Upper lobe of left lung (tissue), 4 donors: ENCODE measurements at regions not wholly inside any gene's neighbourhood (a gene's known extent, or its start where the extent isn't known, plus 50 kb on each side); places are given as distances from the start of the nearest gene placed in this dataset.

ENCODE experiments used
- CTCF ChIP-seq, 6 experiments: fragments of 450-650 bp in 4 of 6; fragments of 200-600 bp in 2 of 6; sonication (generic) in 2 of 6; IDR thresholded peaks; one replicate each; pipeline ENCODE4 v1.5.1; 2016 to 2019; ENCODE audit warnings: antibody characterized with exemption in 6 of 6
- EP300 ChIP-seq, 4 donors: sonication (generic); formaldehyde crosslinking; IDR thresholded peaks; one replicate each; pipeline ENCODE4 v1.5.1; 2017; ENCODE audit warnings: antibody characterized with exemption in 4 of 4, control low read depth in 2 of 4
- POLR2AphosphoS5 ChIP-seq, 2 donors: sonication (generic); formaldehyde crosslinking; IDR thresholded peaks; one replicate each; pipeline ENCODE4 v1.5.1; 2017; ENCODE audit warnings: antibody characterized with exemption in 2 of 2

GRCh38 chr17:33940769-33941370, 314.2 kb upstream of the CCL2 start:
- TF ChIP-seq EP300 (IDR thresholded peaks at IDR 0.05) (no peak), CTCF (IDR thresholded peaks at IDR 0.05) (no peak), POLR2AphosphoS5 (IDR thresholded peaks at IDR 0.05) (no peak)
